Stimulated activated naive CD4-positive, alpha-beta T cell treated with Interleukin-2 at 50 U/mL for 16 hours (primary cell): ENCODE measurements at regions not wholly inside any gene's neighbourhood (a gene's known extent, or its start where the extent isn't known, plus 50 kb on each side); places are given as distances from the start of the nearest gene placed in this dataset.

Experiments
- DNase-seq: peaks from one replicate; lab custom pipeline; 2025; lab: John Stamatoyannopoulos, UW

DNA sequence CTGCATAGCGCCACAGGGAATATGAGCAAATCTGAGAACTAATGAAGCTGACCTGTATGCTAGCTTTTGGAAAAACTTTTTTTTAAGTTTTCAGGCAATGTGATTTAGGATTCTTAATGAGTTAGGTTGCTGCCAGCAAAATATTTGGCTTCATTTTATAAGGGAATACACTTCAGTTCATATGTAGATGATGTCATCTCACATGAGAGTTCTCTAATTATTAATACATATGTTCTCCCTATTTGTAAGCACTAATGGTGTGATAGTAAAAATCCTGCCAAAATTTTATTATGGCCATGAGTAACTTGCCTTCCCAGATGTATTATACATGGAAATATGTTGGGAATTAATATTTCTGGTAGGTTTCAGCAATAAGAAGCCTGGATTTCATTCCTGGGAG lies 573.8 kb downstream of the EPM2A start:
- no peak for DNase-seq

DNA sequence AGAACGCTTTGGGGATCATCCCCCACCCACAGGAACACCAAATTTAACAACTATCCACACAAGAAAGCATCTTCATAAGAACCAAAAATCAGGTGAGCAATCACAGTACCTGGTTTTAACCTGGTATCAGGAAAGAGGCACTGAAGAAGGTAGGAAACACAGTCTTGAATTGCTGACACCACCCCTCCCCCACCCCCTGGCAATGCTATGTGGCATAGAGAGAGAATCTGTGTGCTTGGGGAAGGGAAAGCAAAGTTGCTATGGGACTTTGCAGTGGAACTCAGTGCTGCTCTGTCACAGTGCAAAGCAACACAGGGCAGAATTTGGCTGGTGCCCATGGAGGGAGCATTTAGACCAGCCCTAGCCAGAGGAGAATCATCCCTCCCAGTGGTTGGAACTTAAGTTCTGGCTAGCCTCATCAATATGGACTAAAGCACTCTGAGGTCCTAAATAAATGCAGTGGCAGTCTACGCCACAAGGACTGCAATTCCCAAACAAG lies 565.5 kb downstream of the EPM2A start:
- no peak for DNase-seq

DNA sequence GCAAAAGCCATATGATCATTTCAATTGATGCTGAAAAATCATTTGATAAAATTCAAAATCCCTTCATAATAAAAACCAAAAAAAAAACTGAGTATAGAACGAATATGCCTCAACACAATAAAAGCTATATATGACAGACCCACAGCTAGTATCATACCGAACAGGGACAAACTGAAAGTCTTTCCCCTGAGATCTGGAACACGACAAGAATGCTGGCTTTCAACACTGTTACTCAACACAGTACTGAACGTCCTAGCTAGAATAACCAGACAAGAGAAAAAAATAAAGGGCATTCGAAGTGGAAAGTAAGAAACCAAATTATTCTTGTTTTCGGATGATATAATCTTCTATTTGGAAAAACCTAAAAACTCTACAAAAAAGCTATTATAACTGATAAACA lies 559.9 kb downstream of the EPM2A start:
- no peak for DNase-seq

DNA sequence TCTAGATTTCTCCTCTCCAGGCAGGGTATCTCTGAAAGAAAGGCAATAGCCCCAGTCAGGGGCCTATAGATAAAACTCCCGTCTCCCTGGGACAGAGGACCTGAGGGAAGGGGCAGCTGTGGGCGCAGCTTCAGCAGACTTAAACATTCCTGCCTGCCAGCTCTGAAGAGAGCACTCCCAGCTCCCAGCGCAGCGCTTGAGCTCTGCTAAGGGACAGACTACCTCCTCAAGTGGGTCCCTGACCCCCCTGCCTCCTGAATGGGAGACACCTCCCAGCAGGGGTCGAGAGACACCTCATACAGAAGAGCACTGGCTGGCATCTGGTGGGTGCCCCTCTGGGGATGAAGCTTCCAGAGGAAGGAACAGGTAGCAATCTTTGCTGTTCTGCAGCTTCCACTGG lies 556.9 kb downstream of the EPM2A start:
- DNase-seq, result no peak

GRCh38 chr6:145187491-145188206 lies 547.7 kb downstream of the EPM2A start:
- DNase-seq, result no peak

- DNase-seq, result no peak
Measured at GRCh38 chr6:145189836-145190235, 545.5 kb downstream of the EPM2A start.

- DNase-seq, result no peak
Measured at GRCh38 chr6:145194389-145194788, 540.9 kb downstream of the EPM2A start.

DNA sequence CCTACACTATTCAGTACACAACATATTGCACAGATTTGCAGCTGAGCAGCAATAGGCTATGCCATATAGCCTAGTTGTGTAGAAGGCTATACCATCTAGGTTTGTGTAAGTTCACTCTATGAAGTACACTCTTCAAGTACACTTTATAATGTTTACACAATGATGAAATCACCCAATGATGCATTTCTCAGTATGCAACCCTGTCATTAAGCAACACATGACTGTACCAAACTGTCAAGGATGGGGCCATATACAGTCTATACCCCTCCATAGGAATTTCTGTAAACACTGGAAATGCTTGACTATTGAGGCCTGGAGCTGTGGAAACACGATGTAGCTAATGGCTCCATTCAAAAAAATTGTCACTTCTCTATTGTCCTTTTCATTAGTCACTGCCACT lies 535.4 kb downstream of the EPM2A start:
- no peak for DNase-seq

- no peak for DNase-seq
Measured at GRCh38 chr6:145204301-145204700, 531.0 kb downstream of the EPM2A start.

DNA sequence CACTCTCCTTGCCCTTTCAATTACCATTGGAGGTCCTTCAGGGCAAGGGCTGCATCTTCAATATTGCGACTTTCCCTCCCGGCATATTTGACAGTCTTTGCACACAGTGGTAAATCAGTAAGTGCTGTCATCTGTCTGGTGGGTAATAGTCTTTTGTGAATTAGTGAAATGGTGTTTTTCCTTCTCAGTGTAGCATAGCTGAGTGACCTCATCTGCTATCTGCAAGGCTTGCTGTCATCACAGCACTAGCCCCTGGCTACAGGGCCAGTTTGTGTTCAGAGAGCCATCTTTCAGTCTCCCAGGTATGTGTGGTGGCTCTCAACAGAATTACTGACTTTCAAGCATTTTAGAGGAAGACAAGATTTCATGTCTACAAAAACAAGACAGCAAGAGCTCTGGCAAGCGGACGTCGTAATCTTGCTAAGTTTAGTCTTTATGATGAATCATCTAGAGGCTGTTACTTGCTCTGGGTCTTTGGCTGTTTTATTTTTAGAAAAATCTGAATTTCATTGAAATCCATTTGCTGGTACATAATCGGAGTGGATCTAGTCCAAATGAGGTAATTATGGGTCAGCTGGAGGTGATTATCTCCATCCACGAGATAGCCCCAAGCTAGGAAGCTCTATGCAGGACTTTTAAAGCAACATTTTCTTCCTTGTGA lies 528.9 kb downstream of the EPM2A start:
- no peak for DNase-seq

DNA sequence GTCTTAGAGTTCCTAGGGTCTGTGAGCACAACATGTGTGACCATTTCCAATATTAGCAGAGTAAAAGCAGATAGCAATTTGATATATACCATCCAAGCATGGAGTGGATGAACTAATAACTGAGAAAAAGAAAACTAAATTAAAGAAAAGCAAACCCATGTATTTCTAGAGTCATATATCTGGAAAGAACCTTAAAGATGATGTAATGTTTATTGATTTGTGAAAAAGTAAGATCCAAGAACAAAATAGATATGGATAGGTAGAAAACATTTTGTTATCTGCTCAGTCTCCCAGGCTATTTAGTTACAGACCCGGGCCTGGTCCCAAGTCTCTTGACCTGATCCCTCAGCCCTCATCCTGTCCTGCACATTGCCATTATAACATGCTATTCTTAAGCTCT lies 526.8 kb downstream of the EPM2A start:
- DNase-seq, result no peak

DNA sequence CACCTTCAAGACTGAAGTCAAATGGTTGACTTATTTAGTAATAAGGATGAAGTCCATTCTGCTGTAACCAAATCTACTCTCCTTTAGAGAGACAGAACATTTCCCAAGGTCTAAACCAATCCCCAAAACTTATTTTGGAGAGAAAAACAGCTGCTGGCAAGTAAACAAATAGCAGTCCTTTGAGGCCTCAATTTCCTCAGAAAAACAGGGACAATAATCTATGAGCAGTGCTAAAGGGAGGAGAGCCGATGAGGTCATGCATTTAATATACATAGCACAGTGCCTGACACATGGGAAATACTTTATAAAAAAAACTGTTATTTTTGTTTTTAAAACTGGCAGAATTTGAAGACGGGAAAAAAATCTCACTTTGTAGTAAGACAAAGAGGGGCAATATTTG lies 526.0 kb downstream of the EPM2A start:
- DNase-seq, result no peak

GRCh38 chr6:145212813-145213212 lies 522.5 kb downstream of the EPM2A start:
- no peak for DNase-seq

- DNase-seq, result no peak
Measured at GRCh38 chr6:145213614-145214013, 521.7 kb downstream of the EPM2A start.

GRCh38 chr6:145214570-145214969 lies 520.8 kb downstream of the EPM2A start:
- no peak for DNase-seq

DNA sequence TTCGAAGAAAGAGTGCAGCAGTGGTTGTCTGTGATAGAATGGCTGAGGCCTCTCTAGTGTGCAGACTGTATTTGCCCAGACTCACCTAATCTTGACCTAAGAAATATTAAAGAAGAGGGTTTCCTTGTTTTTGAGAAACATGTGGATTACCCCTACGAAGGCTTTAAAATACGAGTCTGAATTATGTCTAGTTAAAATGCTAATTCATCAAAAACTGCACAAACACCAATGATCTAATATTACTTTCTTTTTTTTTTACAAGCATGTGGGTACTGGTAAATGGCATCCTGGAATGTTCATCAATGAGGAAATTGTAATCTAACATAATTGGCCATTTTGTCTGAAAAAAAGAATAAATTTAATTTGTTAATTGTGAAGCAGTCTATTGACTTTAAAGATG lies 510.9 kb downstream of the EPM2A start:
- no peak for DNase-seq

DNA sequence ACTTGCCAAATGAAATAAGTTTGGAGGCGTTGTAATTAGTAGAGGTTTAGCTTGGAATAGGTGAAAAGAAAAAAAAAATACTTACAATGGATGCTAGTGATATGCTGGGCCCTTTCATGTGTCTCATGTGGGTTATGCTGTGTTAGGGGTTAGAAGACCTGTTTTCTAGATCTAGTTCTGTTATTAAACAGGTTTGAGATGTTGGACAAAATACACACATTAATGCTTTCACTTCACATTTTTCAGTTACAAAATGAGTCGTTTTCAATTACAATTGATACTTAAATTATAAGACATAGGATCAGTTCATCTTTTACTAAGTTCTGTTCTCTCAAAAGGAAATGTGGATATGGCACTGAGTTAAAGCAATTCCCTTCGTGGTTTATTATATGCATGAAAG lies 509.8 kb downstream of the EPM2A start:
- DNase-seq, result no peak

- DNase-seq, result no peak
Measured at GRCh38 chr6:145227593-145227992, 507.7 kb downstream of the EPM2A start.

GRCh38 chr6:145228962-145229582 lies 506.2 kb downstream of the EPM2A start:
- DNase-seq, result no peak

GRCh38 chr6:145233955-145234354 lies 501.4 kb downstream of the EPM2A start:
- DNase-seq, result no peak

- no peak for DNase-seq
Measured at GRCh38 chr6:145235207-145235606, 500.1 kb downstream of the EPM2A start.

GRCh38 chr6:145238787-145239186 lies 496.5 kb downstream of the EPM2A start:
- DNase-seq, result no peak

GRCh38 chr6:145241039-145241438 lies 494.3 kb downstream of the EPM2A start:
- no peak for DNase-seq
